Omental fat pad (tissue), 3 donors: ENCODE measurements at regions not wholly inside any gene's neighbourhood (a gene's known extent, or its start where the extent isn't known, plus 50 kb on each side); places are given as distances from the start of the nearest gene placed in this dataset.
"Not testable (repeated sequence)": the region's sequence is repeated elsewhere in the genome, so short reads cannot be mapped to it uniquely, and the experiment has no call there.

ENCODE experiments used
- ATAC-seq: fragments of 150-250 bp; one replicate; pipeline ENCODE4 v1.9.1; 2016; ENCODE audit warnings: mild to moderate bottlenecking, moderate library complexity; ENCODE audit not compliant: low FRiP score
- DNase-seq: peaks from one replicate; pipeline ENCODE4 v3.0.0-alpha.2; 2019; ENCODE audit warnings: low spot score
- TF ChIP-seq, protein P1 (sequence below), 3 donors: fragments of 450-650 bp; IDR thresholded peaks; one replicate each; pipeline ENCODE4 v1.5.1; 2016 to 2017; ENCODE audit warnings: antibody characterized with exemption in 3 of 3, mild to moderate bottlenecking in 3 of 3, moderate library complexity in 2 of 3

DNA sequence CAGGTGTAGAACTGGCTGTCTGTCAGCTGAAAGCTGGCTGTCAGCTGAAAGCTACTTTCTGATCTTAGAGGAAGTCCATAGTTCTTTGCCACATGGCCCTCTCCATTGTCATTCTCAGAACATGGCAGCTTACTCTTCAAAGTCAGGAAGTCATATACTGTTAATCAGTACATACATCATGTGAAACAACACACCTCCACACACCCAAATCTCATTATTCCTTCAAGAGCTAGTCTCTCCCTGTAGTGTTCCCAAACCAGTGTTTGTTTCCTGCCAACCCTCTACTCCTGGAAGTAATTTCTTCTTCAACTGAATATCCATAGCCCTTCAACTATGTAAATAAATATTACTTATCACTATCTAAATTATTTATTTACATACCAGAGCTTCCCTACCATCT lies 58.9 kb downstream of the OR5AK2 start:
- no peak for DNase-seq
- ATAC-seq: no peak
- TF ChIP-seq, protein P1, sequence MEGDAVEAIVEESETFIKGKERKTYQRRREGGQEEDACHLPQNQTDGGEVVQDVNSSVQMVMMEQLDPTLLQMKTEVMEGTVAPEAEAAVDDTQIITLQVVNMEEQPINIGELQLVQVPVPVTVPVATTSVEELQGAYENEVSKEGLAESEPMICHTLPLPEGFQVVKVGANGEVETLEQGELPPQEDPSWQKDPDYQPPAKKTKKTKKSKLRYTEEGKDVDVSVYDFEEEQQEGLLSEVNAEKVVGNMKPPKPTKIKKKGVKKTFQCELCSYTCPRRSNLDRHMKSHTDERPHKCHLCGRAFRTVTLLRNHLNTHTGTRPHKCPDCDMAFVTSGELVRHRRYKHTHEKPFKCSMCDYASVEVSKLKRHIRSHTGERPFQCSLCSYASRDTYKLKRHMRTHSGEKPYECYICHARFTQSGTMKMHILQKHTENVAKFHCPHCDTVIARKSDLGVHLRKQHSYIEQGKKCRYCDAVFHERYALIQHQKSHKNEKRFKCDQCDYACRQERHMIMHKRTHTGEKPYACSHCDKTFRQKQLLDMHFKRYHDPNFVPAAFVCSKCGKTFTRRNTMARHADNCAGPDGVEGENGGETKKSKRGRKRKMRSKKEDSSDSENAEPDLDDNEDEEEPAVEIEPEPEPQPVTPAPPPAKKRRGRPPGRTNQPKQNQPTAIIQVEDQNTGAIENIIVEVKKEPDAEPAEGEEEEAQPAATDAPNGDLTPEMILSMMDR (IDR thresholded peaks at IDR 0.05): no peak

DNA sequence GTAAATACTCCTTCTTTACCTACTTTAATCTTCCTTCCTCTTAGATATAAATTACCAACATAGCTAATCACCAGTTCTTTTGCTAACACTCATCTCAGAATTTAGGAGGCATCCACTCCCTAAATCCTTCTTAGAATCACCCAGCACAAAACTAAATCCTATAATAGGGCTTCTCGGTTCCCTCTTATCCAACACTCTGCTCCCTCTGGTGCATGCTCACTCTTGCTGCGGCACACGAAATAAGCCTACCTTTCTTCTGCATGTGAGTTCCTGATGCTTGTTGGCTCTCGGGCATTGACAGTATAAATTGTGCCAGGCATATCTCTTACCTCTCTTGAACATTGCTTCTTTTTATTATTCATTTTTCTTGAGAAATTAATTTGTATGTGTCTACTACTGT lies 61.0 kb downstream of the OR5AK2 start:
- DNase-seq (no peak), ATAC-seq (no peak)
- TF ChIP-seq, protein P1 (IDR thresholded peaks at IDR 0.05): no peak

DNA sequence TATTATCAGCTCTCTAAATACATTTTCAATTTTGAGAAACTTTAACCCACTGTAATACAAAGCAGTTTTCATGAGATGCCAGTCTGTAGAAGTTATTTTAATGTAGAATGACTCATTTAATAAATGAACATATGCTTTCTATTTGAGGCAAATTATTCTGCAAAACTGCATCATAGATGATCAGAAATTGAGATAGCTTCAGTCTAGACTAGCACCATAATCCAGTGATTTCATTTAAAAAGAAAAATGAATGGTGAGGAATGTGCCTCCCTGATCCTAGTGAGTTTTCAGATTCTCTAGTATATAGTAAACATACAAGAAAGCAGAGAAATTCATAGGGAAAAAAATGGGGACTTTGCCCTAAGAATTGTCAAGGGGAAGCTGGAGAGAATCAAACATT lies 66.1 kb downstream of the OR5AK2 start:
- no peak for ATAC-seq
- DNase-seq: no peak
- TF ChIP-seq, protein P1 (IDR thresholded peaks at IDR 0.05): no peak

DNA sequence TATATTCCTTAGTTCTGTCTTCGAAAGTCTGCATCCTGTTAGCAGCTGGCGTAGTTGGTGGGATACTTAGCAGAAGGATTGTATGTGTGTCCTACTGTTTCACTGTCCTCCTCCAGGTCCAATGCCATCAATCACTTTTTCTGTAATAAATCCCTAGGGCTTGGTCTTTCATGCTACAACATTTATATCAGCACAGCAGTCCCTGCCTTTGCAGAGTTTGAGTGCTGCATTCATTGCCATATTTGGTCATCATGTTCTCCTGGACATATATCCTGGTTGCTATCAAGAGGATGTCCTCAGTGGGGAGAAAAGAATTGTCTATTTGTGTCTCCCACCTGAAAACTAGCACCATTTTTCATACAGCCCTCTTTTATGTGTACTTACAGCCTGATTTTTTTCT lies 67.0 kb downstream of the OR5AK2 start:
- ATAC-seq (no peak), DNase-seq (no peak)
- TF ChIP-seq, protein P1 (IDR thresholded peaks at IDR 0.05): no peak

DNA sequence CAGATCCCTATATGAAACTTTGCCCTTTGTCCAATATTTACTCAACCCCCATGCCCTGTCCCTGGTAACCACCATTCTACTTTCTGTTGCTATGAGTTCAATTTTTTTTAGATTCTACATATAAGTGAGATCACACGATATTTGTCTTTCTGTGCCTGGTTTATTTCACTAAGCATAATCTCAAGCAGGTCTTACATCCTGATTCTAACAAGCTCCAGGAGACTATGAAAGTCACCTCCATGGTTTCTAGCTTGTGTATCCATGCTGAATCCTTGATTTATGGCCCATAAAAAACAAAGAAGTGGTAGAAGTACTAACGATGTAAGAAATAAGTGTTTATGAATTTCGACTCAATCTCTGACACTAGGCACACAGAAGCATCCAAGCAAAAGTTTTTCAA lies 68.0 kb downstream of the OR5AK2 start:
- TF ChIP-seq, protein P1 (IDR thresholded peaks at IDR 0.05): no peak

DNA sequence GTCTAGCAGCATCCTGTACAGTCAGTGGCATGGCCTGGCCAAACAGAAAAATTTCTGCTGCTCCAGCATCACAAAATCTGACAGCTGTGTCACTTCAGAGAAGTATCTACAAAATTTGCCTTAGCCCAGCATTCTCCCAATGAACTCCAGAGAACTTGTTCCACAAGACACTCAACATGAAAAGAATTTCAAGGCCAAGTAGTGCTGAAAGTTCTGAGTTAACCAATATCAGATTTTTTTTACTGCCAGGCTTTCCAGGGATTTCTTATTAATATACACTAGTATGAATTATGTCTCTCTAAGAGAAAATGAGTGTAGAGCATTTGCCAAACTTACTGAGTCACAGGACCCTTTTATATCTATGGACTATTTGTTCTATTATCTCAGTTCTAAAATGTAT lies 68.8 kb downstream of the OR5AK2 start:
- TF ChIP-seq, protein P1 (IDR thresholded peaks at IDR 0.05): no peak
- DNase-seq: no peak
- no peak for ATAC-seq

More for the DNA sequence above, 68.0 kb downstream of the OR5AK2 start:
- DNase-seq (no peak), ATAC-seq (no peak)

DNA sequence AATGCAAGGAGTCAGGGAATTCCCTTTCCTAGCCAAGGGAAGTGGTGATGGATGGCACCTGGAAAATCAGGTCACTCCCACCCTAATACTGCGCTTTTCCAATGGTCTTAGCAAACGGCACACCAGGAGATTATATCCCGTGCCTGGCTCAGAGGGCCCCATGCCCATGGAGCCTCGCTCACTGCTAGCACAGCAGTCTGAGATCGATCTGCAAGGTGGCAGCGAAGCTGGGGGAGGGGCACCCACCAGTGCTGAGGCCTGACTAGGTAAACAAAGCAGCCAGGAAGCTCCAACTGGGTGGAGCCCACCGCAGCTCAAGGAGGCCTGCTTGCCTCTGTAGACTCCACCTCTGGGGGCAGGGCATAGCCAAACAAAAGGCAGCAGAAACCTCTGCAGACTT lies 74.2 kb downstream of the OR5AK2 start:
- ATAC-seq, DNase-seq: not testable (repeated sequence)

DNA sequence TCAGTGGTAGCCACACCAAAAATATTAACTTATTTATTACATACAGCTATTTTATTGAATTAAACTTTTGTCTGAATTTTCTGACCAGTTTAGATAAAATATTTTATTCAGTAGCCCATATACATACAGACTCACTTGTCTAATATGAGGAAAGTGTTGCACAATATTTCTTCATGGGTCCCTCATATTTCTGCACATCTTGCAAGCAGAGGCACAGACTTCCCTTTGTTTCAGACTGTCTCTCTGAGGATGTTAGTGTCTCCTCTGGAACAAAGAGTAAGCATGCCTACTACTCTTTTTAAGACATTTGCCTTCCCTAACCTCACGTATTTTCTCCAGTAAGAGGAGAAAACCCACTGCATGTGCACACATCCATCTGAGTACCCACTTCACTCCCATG lies 81.2 kb downstream of the OR5AK2 start:
- ATAC-seq: no peak
- DNase-seq: no peak
- TF ChIP-seq, protein P1 (IDR thresholded peaks at IDR 0.05): no peak
